ENCODE measurements at regions not wholly inside any gene's neighbourhood (a gene's known extent, or its start where the extent isn't known, plus 50 kb on each side); places are given as distances from the start of the nearest gene placed in this dataset.

DNA sequence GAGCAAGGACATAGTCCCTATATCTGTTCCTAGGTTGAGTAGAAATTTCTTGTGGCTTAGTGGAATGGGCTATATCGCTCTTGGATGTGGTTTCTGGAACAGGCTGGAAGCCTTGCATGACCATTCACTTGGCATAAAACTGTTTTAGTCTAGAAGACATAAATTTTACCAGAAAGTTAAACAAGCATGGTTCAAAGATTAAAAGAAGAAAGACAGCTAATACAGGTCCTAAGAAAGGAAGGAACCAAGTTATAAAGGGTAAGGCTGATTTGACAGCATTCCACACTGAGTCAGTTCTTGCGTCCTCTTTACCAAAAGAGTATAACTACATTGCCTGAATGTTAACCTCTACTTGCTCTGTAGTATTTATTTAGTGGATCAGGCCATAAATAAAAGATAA lies 724.2 kb downstream of the SORCS1 start:
- no peaks in the 10 kb centered on the region for H4K20me1 ChIP-seq (ENCODE audit: low read depth, low read length)
- H3F3A ChIP-seq (ENCODE audit: insufficient read depth), result no peaks in the 10 kb centered on the region
- H3K27me3 ChIP-seq (ENCODE audit: low read length), result no peaks in the 10 kb centered on the region
- no peak for TF ChIP-seq EZH2phosphoT487 (conservative IDR thresholded peaks at IDR 0.05; ENCODE audit: low read length)
- TF ChIP-seq, protein P1, sequence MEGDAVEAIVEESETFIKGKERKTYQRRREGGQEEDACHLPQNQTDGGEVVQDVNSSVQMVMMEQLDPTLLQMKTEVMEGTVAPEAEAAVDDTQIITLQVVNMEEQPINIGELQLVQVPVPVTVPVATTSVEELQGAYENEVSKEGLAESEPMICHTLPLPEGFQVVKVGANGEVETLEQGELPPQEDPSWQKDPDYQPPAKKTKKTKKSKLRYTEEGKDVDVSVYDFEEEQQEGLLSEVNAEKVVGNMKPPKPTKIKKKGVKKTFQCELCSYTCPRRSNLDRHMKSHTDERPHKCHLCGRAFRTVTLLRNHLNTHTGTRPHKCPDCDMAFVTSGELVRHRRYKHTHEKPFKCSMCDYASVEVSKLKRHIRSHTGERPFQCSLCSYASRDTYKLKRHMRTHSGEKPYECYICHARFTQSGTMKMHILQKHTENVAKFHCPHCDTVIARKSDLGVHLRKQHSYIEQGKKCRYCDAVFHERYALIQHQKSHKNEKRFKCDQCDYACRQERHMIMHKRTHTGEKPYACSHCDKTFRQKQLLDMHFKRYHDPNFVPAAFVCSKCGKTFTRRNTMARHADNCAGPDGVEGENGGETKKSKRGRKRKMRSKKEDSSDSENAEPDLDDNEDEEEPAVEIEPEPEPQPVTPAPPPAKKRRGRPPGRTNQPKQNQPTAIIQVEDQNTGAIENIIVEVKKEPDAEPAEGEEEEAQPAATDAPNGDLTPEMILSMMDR (IDR thresholded peaks at IDR 0.05; ENCODE audit: insufficient read depth, low read length, poor library complexity, severe bottlenecking), result no peak
- no peak overlapping the region for H3K27ac ChIP-seq (ENCODE audit: low read depth, low read length)
- no peaks in the 10 kb centered on the region for H3K9me2 ChIP-seq (replicated peaks; ENCODE audit: insufficient read depth, low read length)
- no peaks in the 10 kb centered on the region for H3K79me2 ChIP-seq (ENCODE audit: insufficient read depth, low read length)
- H3K4me3 ChIP-seq (ENCODE audit: insufficient read depth, low read length, poor library complexity, severe bottlenecking), result no peak overlapping the region
- H3K4me2 ChIP-seq (ENCODE audit: low read depth, low read length, poor library complexity, severe bottlenecking), result no peak overlapping the region
- no peaks in the 10 kb centered on the region for H3K9me3 ChIP-seq (ENCODE audit: insufficient read depth, low read length)
- no peaks in the 10 kb centered on the region for H3K36me3 ChIP-seq (ENCODE audit: low read length)
- no peak overlapping the region for H3K9ac ChIP-seq (ENCODE audit: low read length)
- H2AFZ ChIP-seq (ENCODE audit: low read depth, low read length, severe bottlenecking), result no peak overlapping the region

DNA sequence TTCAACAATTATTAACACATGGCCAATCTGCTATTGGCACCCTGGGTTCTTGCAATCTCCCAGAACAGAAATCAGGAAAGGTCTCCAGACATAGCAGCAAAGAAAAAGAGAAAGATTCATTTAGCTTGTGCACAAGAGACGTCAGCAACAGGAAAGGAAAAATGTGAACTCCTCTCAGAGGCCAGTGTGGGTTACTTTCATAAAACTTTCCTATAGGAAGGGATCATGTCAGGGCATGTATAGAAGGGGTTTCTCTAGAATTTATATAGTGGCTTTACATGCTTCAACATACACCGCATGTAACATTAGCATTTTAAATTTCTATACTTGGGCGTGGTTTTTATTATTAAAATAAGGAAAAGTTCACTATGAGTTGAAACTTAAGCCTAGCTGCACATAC lies 725.1 kb downstream of the SORCS1 start:
- Histone ChIP-seq H3K9me2 (replicated peaks; ENCODE audit: insufficient read depth, low read length) (no peaks in the 10 kb centered on the region), H3K79me2 (ENCODE audit: insufficient read depth, low read length) (no peaks in the 10 kb centered on the region), H4K20me1 (ENCODE audit: low read depth, low read length) (no peaks in the 10 kb centered on the region), H3K9ac (ENCODE audit: low read length) (no peak overlapping the region), H3K36me3 (ENCODE audit: low read length) (no peaks in the 10 kb centered on the region), H3K27me3 (ENCODE audit: low read length) (no peaks in the 10 kb centered on the region), H2AFZ (ENCODE audit: low read depth, low read length, severe bottlenecking) (no peak overlapping the region), H3K9me3 (ENCODE audit: insufficient read depth, low read length) (no peaks in the 10 kb centered on the region), H3K4me3 (ENCODE audit: insufficient read depth, low read length, poor library complexity, severe bottlenecking) (no peak overlapping the region), H3K4me2 (ENCODE audit: low read depth, low read length, poor library complexity, severe bottlenecking) (no peak overlapping the region), H3F3A (ENCODE audit: insufficient read depth) (no peaks in the 10 kb centered on the region), H3K27ac (ENCODE audit: low read depth, low read length) (no peak overlapping the region)
- TF ChIP-seq, protein P1 (IDR thresholded peaks at IDR 0.05; ENCODE audit: insufficient read depth, low read length, poor library complexity, severe bottlenecking), result no peak
- TF ChIP-seq EZH2phosphoT487 (conservative IDR thresholded peaks at IDR 0.05; ENCODE audit: low read length), result no peak

DNA sequence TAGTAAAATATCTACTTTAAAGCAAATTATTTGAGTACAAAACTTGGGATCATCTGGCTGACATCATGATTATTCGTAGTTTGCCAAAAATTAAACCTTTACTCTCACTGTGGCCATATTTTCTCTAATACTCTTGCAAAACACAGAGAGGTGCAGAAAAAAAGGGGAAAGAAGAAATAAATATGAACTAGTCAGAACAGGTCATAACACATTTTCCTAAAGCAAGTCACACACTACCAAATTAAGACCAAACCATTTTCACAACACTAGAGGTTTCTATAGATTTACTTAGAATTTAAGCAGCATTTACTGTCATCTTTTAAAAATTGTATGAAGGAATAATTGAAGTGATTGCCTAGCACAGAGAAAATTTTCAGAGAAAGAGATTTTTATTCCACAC lies 726.1 kb downstream of the SORCS1 start:
- H3K36me3 ChIP-seq (ENCODE audit: low read length), result no peaks in the 10 kb centered on the region
- TF ChIP-seq EZH2phosphoT487 (conservative IDR thresholded peaks at IDR 0.05; ENCODE audit: low read length), result no peak
- TF ChIP-seq, protein P1 (IDR thresholded peaks at IDR 0.05; ENCODE audit: insufficient read depth, low read length, poor library complexity, severe bottlenecking), result no peak
- H3K27me3 ChIP-seq (ENCODE audit: low read length), result no peaks in the 10 kb centered on the region
- no peaks in the 10 kb centered on the region for H3K9me3 ChIP-seq (ENCODE audit: insufficient read depth, low read length)
- no peak overlapping the region for H3K27ac ChIP-seq (ENCODE audit: low read depth, low read length)
- no peak overlapping the region for H3K4me3 ChIP-seq (ENCODE audit: insufficient read depth, low read length, poor library complexity, severe bottlenecking)
- no peak overlapping the region for H3K9ac ChIP-seq (ENCODE audit: low read length)
- no peaks in the 10 kb centered on the region for H3K9me2 ChIP-seq (replicated peaks; ENCODE audit: insufficient read depth, low read length)
- no peak overlapping the region for H3K4me2 ChIP-seq (ENCODE audit: low read depth, low read length, poor library complexity, severe bottlenecking)
- H3F3A ChIP-seq (ENCODE audit: insufficient read depth), result no peaks in the 10 kb centered on the region
- no peaks in the 10 kb centered on the region for H4K20me1 ChIP-seq (ENCODE audit: low read depth, low read length)
- no peak overlapping the region for H2AFZ ChIP-seq (ENCODE audit: low read depth, low read length, severe bottlenecking)
- no peaks in the 10 kb centered on the region for H3K79me2 ChIP-seq (ENCODE audit: insufficient read depth, low read length)
